Mucosa of stomach (tissue), 1 donor: ENCODE measurements at regions not wholly inside any gene's neighbourhood (a gene's known extent, or its start where the extent isn't known, plus 50 kb on each side); places are given as distances from the start of the nearest gene placed in this dataset.

Source experiments
- H3K27me3 ChIP-seq: one replicate; pipeline ENCODE4 v1.7.0; 2013; ENCODE audit warnings: mild to moderate bottlenecking, low read length; ENCODE audit not compliant: control insufficient read depth, insufficient read depth
- H3K36me3 ChIP-seq: one replicate; pipeline ENCODE4 v1.7.0; 2013; ENCODE audit warnings: low read length; ENCODE audit not compliant: control insufficient read depth, insufficient read depth
- H3K4me1 ChIP-seq: one replicate; pipeline ENCODE4 v1.7.0; 2013; ENCODE audit warnings: mild to moderate bottlenecking, low read length; ENCODE audit not compliant: control insufficient read depth, insufficient read depth
- H3K4me3 ChIP-seq: one replicate; pipeline ENCODE4 v1.7.0; 2013; ENCODE audit warnings: low read length
- H3K9ac ChIP-seq: one replicate; pipeline ENCODE4 v1.7.0; 2013; ENCODE audit warnings: mild to moderate bottlenecking, low read length, moderate library complexity
- H3K9me3 ChIP-seq: one replicate; pipeline ENCODE4 v1.7.0; 2013; ENCODE audit warnings: mild to moderate bottlenecking, low read length, moderate library complexity; ENCODE audit not compliant: control insufficient read depth
- donor health status: Pancreatic carcinoma.

DNA sequence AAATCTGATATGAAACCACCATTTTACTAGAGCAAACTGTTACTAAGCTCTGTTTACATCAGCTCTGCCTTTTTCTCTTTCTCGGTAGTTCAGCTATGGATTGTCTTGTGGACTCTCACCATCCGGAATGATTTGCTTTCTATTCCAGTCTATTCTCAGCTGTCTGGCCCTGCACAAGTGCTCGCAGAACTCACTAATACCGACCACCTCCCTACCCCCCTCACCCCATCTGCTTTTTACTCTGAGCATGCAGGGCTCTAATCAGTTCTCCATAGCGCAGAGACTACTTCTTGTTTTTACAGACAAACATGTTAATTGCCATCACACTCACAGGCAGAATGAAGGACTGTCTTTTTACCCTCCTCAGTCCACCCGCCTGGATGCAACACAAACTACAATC, 180.7 kb upstream of the POU3F3 start:
- Histone ChIP-seq H3K36me3 (no peaks in the 10 kb centered on the region), H3K9me3 (no peaks in the 10 kb centered on the region), H3K4me3 (no peak overlapping the region), H3K9ac (no peak overlapping the region), H3K4me1 (no peaks in the 10 kb centered on the region), H3K27me3 (no peaks in the 10 kb centered on the region)

DNA sequence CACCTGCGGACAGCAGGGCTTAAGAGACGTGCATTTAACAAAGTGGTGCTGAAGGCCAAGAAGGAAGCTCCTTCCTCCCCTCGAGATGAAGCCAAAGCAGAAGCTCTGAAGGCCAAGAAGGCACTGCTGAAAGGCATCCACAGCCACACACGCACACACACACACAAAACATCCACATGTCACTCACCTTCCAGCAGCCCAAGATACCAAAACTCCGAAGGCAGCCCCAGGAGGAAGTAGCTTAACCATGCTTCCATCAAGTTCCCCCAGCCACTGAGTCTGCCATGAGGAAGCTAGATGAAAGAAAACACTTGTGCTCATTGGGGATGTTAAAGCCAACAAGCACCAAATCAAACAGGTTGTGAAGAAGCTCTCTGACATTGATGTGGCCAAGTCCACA, 175.7 kb upstream of the POU3F3 start:
- H3K27me3 ChIP-seq = no peaks in the 10 kb centered on the region
- H3K9me3 ChIP-seq = no peaks in the 10 kb centered on the region
- H3K4me1 ChIP-seq = no peaks in the 10 kb centered on the region
- H3K9ac ChIP-seq = no peak overlapping the region
- H3K36me3 ChIP-seq = no peaks in the 10 kb centered on the region
- no peak overlapping the region for H3K4me3 ChIP-seq

DNA sequence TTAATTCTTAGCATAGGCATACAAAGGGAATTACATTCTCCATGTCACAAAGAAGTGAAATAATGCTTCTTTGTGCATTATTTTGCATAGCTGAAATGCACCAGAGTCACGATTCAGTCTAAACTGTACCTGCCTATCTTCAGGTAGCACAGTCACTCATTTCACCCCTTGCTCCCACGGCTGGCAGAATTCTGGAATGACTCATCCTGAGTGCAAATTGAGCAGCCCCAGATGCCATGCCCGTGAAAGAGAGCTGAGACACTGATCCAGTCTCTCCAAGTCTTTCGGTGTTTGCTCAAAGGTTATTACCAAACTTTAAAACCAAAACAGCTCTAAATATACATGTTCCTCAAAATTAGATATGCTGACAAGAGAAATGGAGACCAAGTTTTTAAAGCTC, 168.3 kb upstream of the POU3F3 start:
- no peaks in the 10 kb centered on the region for H3K9me3 ChIP-seq
- no peaks in the 10 kb centered on the region for H3K36me3 ChIP-seq
- no peak overlapping the region for H3K4me3 ChIP-seq
- no peaks in the 10 kb centered on the region for H3K27me3 ChIP-seq
- H3K9ac ChIP-seq = no peak overlapping the region
- no peaks in the 10 kb centered on the region for H3K4me1 ChIP-seq

DNA sequence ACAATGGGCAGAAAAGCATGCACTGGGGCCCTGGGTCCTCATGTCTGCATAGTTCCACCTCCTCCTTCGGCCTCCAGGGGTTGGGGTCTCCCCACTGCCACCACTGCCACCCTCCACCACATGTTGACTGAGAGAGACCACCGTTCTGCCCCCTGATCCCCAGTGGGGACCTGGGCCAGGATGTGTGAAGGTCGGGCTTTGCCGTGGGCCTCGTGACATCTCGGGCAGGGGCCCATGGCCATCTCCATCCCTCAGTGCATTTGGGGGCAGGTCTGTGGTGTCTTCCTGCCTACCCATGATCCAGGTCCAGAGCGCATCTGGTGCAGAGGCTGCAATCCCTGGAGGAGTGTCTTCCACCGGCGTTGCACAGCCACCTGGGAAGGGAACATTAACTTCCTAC, 166.8 kb upstream of the POU3F3 start:
- no peaks in the 10 kb centered on the region for H3K27me3 ChIP-seq
- no peaks in the 10 kb centered on the region for H3K36me3 ChIP-seq
- no peaks in the 10 kb centered on the region for H3K9me3 ChIP-seq
- H3K4me3 ChIP-seq = no peak overlapping the region
- no peaks in the 10 kb centered on the region for H3K4me1 ChIP-seq
- no peak overlapping the region for H3K9ac ChIP-seq

DNA sequence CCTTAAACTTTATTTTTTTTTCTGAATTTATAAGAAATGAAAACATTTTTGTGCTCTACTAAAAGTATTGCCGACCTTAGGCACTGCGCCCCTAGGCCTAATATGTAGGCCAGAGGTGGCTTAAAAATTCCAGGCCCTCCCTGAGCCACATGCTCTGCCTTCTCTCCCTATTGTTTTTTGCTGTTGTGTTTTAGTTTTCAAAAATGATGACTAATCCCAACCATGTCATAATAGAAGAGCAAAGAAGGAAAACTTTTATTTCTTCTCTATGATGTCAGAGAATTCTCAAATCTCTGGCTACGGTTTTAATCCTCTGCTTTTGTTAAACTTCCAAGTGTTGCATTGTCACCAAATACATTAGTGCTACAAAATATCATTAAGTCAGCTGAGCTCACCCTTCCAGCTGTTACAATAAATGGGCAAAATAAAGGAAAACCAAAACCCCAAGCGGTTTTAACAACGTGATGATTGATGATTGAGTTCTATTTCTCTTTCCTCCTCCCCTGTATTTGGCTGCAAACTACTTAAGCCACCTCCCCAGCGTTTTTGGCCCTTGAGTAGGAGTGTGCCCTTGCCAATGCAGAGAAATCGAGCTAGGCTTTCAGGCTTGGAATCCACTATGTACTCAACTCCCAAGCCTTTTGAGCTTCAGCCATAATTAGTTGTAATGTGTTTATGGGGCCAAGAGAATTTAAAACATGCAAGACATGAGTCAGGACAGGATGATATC, 163.5 kb upstream of the POU3F3 start:
- H3K36me3 ChIP-seq = no peaks in the 10 kb centered on the region
- H3K4me1 ChIP-seq = no peaks in the 10 kb centered on the region
- no peak overlapping the region for H3K4me3 ChIP-seq
- H3K27me3 ChIP-seq = no peaks in the 10 kb centered on the region
- no peaks in the 10 kb centered on the region for H3K9me3 ChIP-seq
- no peak overlapping the region for H3K9ac ChIP-seq

GRCh38 chr2:104698276-104698675, 155.6 kb upstream of the POU3F3 start:
- H3K27me3 ChIP-seq = no peaks in the 10 kb centered on the region

DNA sequence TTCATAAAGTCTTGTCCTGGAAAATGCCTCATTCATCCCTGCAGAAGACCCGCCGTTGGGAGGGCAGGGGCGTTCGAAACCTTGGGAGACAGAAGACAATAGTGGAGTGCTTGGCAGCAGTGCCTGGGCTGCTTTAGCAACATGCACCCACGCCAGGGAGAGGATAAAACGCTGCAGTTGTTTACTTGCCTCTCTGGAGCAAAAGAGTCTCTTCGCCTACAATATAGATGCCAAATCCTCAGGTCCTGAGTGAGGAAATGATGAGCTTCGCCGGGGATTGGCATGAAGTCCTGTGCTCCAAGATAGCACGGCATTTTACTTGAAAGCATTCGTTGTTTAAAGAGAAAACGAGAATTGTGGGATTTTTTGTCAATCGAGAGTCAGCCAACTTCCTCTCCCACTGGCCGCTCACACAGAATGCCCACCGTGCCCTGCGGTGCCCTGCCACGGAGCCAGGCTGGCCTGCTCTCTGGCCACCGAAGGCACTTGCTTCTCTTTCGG, 152.5 kb upstream of the POU3F3 start:
- Histone ChIP-seq H3K4me1 (no peaks in the 10 kb centered on the region), H3K9me3 (no peaks in the 10 kb centered on the region), H3K27me3 (no peaks in the 10 kb centered on the region), H3K36me3 (no peaks in the 10 kb centered on the region), H3K9ac (no peak overlapping the region), H3K4me3 (no peak overlapping the region)

More at GRCh38 chr2:104698276-104698675, 155.6 kb upstream of the POU3F3 start:
- Histone ChIP-seq H3K36me3 (no peaks in the 10 kb centered on the region), H3K4me3 (no peak overlapping the region), H3K9me3 (no peaks in the 10 kb centered on the region), H3K4me1 (no peaks in the 10 kb centered on the region), H3K9ac (no peak overlapping the region)

DNA sequence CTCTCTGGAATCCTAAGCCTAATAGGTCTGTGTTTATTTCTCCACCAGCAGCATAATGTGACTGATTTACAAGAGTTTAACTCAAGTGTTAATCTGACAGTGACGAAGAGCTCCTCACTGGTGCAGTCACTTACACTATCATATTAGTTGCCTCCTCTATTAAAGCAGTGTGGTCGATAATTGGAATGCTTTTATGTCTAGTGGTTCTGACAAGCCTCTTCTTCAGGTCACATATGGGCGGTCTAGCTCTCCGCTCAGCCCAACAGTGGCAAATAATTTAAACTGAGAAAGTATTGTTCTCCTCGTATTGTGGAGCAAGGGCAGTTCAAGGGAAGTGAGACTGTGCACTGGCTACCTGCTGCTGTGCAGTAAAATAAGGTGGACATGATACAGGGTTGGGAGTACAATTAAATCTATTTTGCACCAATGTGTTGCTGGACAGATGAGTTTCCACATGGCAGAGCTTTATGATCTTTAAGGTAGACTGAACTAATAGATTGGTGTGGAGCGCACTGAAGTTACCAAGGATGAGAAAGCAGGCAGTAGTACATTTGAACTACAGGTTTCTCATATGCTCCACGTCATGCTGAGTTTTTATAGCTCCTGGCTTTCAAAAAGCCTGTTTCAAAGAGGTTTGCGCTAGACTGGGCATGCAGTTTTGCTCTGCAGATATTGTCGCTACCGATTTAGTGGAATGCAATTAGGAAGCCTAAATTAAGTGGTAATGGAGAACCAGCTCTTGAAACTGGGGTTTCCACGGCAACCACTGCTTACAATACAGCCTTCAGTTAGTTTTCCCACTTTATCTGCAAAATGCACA, 151.7 kb upstream of the POU3F3 start:
- Histone ChIP-seq H3K9ac (no peak overlapping the region), H3K4me1 (no peaks in the 10 kb centered on the region), H3K36me3 (no peaks in the 10 kb centered on the region), H3K27me3 (no peaks in the 10 kb centered on the region), H3K9me3 (no peaks in the 10 kb centered on the region), H3K4me3 (no peak overlapping the region)

- no peak overlapping the region for H3K4me3 ChIP-seq
- H3K36me3 ChIP-seq = no peaks in the 10 kb centered on the region
- no peaks in the 10 kb centered on the region for H3K4me1 ChIP-seq
- no peaks in the 10 kb centered on the region for H3K9me3 ChIP-seq
- no peak overlapping the region for H3K9ac ChIP-seq
- H3K27me3 ChIP-seq = no peaks in the 10 kb centered on the region
Observed at GRCh38 chr2:104703669-104704068, 150.2 kb upstream of the POU3F3 start.

DNA sequence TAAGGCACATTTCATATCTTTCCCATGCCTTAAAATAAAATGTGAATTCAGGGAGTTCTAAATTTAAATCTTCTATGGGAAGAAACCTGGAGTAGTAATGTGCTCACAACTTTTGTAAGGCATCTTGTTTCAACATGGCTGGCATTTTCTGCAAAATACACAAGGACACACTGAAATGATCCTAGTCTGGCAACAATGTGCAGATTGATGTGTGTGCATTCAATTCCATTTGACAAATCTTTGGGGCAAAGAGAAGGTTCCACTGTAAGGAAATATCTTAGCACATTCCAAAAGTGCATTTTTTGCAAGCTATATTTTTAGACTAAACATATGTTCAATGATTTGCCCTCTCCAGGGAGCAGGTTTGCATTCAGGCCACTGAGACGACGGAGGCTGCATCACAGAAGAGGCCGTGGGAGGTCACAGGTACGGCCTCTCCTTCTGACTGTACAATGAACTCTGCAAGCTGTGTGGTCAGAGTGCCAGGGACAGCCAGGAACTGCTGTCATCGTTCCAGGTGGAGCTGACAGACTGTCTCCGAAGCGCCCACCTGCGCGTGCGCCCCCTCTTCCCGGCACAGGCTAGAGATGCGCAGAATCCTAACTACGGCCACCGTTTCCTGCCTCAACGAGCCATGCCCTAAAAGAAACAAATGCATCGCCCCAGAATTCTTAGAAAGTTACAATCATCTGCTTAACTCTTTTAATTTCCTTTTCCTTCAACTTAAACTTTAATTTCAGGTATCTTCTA, 149.2 kb upstream of the POU3F3 start:
- Histone ChIP-seq H3K4me3 (no peak overlapping the region), H3K9me3 (no peaks in the 10 kb centered on the region), H3K27me3 (no peaks in the 10 kb centered on the region), H3K9ac (no peak overlapping the region), H3K36me3 (no peaks in the 10 kb centered on the region), H3K4me1 (no peaks in the 10 kb centered on the region)

DNA sequence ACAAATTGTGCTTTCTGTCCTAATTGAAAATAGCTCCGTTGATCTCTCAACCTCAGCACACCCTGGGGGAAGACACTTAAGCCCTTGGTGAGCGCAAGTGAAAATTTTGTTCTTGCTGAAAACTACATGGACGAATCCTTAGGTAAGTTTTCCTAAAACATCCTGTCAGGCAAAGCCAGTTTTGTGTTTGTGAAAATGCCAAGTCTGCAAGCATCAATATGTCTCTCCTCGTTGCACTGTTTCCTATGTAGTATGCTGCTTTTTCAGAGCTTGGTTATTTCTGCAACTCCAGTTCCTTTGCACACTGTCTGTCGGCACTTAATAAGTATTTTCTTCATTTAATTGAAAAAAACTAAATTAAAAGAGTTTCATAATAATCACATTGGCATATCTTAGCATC, 146.9 kb upstream of the POU3F3 start:
- Histone ChIP-seq H3K27me3 (no peaks in the 10 kb centered on the region), H3K9me3 (no peaks in the 10 kb centered on the region), H3K36me3 (no peaks in the 10 kb centered on the region), H3K9ac (no peak overlapping the region), H3K4me1 (no peaks in the 10 kb centered on the region), H3K4me3 (no peak overlapping the region)

DNA sequence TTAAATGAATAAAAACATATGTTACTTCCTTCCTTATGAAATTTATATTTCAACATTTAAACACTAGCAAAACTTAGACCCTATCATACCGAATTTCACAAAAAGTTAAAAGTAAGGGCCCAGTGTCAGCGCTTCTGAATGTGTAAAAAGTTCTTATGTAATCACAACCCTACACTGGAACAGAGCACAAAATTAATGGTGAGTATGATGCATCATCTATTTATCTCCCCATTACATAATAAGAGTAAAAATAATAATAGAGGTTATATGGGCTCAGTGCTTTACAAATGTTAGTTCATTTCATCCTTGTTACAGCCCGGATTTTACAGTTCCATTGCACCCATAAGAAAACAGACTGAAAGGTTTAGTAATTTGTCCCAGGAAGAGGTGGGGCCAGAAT, 144.9 kb upstream of the POU3F3 start:
- H3K4me3 ChIP-seq = no peak overlapping the region
- H3K27me3 ChIP-seq = no peaks in the 10 kb centered on the region
- no peaks in the 10 kb centered on the region for H3K9me3 ChIP-seq
- H3K4me1 ChIP-seq = no peaks in the 10 kb centered on the region
- no peak overlapping the region for H3K9ac ChIP-seq
- no peaks in the 10 kb centered on the region for H3K36me3 ChIP-seq
